ENCODE measurements at regions not wholly inside any gene's neighbourhood (a gene's known extent, or its start where the extent isn't known, plus 50 kb on each side); places are given as distances from the start of the nearest gene placed in this dataset.

DNA sequence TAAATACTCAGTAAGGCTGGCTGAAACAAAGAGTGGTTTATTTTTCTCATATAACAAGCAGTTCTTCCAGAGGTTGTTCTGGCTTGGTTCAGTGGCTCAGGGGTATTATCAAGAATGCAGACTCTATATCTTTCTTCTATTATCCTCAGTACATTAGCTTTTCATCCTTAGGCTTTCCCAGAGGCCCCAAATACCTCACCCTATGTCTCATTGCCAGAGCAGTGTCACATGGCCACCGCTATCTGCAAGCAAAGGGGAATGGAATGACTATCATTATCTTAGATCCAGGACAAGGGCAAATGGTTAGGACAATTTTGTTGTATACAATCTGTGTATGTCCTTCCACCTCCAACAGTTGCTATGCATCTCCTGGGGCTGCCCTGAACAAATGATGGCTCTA, 69.0 kb upstream of the SNX2 start:
- Histone ChIP-seq H2BK20ac (ENCODE audit: low read depth, low read length, poor library complexity, severe bottlenecking) (no peak overlapping the region), H4K8ac (replicated peaks; ENCODE audit: insufficient read length, low read depth, low read length) (no peak overlapping the region), H3K79me1 (ENCODE audit: insufficient read depth, low read depth, low read length, poor library complexity, severe bottlenecking) (no peaks in the 10 kb centered on the region), H2BK5ac (ENCODE audit: insufficient read length, low read length) (no peak overlapping the region), H4K20me1 (ENCODE audit: control insufficient read depth, insufficient read depth, insufficient read length) (no peaks in the 10 kb centered on the region), H4K91ac (ENCODE audit: insufficient read length, low read depth, low read length) (no peak overlapping the region), H2BK15ac (ENCODE audit: low read depth, low read length) (no peak overlapping the region), H3K14ac (ENCODE audit: insufficient read depth, low read length) (no peak overlapping the region), H3K23me2 (ENCODE audit: insufficient read length, low read depth, low read length, poor library complexity, severe bottlenecking) (no peaks in the 10 kb centered on the region), H3K4me2 (ENCODE audit: insufficient read depth, insufficient read length, low read length) (no peak overlapping the region), H2AFZ (ENCODE audit: low read length) (no peak overlapping the region), H4K5ac (ENCODE audit: insufficient read length, low read depth, low read length) (no peak overlapping the region), H3K4ac (ENCODE audit: low read depth, low read length) (no peak overlapping the region), H3K18ac (ENCODE audit: insufficient read length, low read depth, low read length) (no peak overlapping the region), H3K9ac (ENCODE audit: extremely low read depth, insufficient read length, low read length) (no peak overlapping the region), H3K79me2 (ENCODE audit: insufficient read depth, low read length) (no peaks in the 10 kb centered on the region), H3K27ac (ENCODE audit: insufficient read length, low read depth, low read length) (no peak overlapping the region), H3K27me3 (ENCODE audit: insufficient read depth, low read length) (no peaks in the 10 kb centered on the region), H3K4me1 (ENCODE audit: insufficient read depth, low read length) (no peaks in the 10 kb centered on the region), H3T11ph (ENCODE audit: low read length) (no peak overlapping the region), H3K56ac (ENCODE audit: insufficient read length, low read depth, low read length) (no peak overlapping the region), H3K9me3 (ENCODE audit: control insufficient read depth, low read depth, low read length) (no peaks in the 10 kb centered on the region), H2BK12ac (ENCODE audit: insufficient read length, low read depth, low read length) (no peak overlapping the region), H2BK120ac (ENCODE audit: low read depth, low read length, poor library complexity, severe bottlenecking) (no peak overlapping the region), H2AK5ac (ENCODE audit: insufficient read length, low read length) (no peak overlapping the region), H3K23ac (ENCODE audit: insufficient read length, low read depth, low read length) (no peak overlapping the region)
- TF ChIP-seq, protein P1, sequence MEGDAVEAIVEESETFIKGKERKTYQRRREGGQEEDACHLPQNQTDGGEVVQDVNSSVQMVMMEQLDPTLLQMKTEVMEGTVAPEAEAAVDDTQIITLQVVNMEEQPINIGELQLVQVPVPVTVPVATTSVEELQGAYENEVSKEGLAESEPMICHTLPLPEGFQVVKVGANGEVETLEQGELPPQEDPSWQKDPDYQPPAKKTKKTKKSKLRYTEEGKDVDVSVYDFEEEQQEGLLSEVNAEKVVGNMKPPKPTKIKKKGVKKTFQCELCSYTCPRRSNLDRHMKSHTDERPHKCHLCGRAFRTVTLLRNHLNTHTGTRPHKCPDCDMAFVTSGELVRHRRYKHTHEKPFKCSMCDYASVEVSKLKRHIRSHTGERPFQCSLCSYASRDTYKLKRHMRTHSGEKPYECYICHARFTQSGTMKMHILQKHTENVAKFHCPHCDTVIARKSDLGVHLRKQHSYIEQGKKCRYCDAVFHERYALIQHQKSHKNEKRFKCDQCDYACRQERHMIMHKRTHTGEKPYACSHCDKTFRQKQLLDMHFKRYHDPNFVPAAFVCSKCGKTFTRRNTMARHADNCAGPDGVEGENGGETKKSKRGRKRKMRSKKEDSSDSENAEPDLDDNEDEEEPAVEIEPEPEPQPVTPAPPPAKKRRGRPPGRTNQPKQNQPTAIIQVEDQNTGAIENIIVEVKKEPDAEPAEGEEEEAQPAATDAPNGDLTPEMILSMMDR (conservative IDR thresholded peaks at IDR 0.05) = no peak
- no peak overlapping the region for H3K4me3 Mint-ChIP-seq
- H3K27ac Mint-ChIP-seq = no peak overlapping the region
- H3K27me3 Mint-ChIP-seq (ENCODE audit: low read depth) = no peaks in the 10 kb centered on the region
- H3K4me1 Mint-ChIP-seq = no peaks in the 10 kb centered on the region; a peak in 1 of 4 replicates
- H3K36me3 Mint-ChIP-seq (ENCODE audit: insufficient read depth in 1 of 3, low read depth in 3 of 3) = no peaks in the 10 kb centered on the region
- no CpG with 5 or more reads among the region's 1 CpG for WGBS (ENCODE audit: extremely low coverage, insufficient read length, low lambda C conversion rate)
- no peaks in the 10 kb centered on the region for H3K9me3 Mint-ChIP-seq
- no peak for DNase-seq

Data from H9 (cell line).